ENCODE measurements at regions not wholly inside any gene's neighbourhood (a gene's known extent, or its start where the extent isn't known, plus 50 kb on each side); places are given as distances from the start of the nearest gene placed in this dataset.

GRCh38 chr2:9102861-9103662 lies 99.6 kb upstream of the MBOAT2 start (continued):
- TF ChIP-seq SP1 (IDR thresholded peaks at IDR 0.05; ENCODE audit: low read depth, low read length): 0 out of 2 replicates have a peak, but pooled peaks have one; percentile 52

Measured in H1 (cell line).